ENCODE measurements at regions not wholly inside any gene's neighbourhood (a gene's known extent, or its start where the extent isn't known, plus 50 kb on each side); places are given as distances from the start of the nearest gene placed in this dataset.

GRCh38 chr18:1542230-1542774 is 637.6 kb downstream of the ADCYAP1 start:
- TF ChIP-seq GATA3 (IDR thresholded peaks at IDR 0.05; ENCODE audit: low read depth, low read length) (no peak), GATA2 (IDR thresholded peaks at IDR 0.05; ENCODE audit: low read depth, low read length) (no peak)
